ENCODE measurements at regions not wholly inside any gene's neighbourhood (a gene's known extent, or its start where the extent isn't known, plus 50 kb on each side); places are given as distances from the start of the nearest gene placed in this dataset.

GRCh38 chr13:109885235-109885634, 98.9 kb upstream of the IRS2 start:
- TF ChIP-seq EZH2phosphoT487 (IDR thresholded peaks at IDR 0.05; ENCODE audit: insufficient read depth, low read depth) (no peak), EZH2 (IDR thresholded peaks at IDR 0.05; ENCODE audit: insufficient read depth, poor library complexity, severe bottlenecking) (no peak)

Measured in GM23248 (cell line).